IgD-negative memory B cell (primary cell): ENCODE measurements at regions not wholly inside any gene's neighbourhood (a gene's known extent, or its start where the extent isn't known, plus 50 kb on each side); places are given as distances from the start of the nearest gene placed in this dataset.

ENCODE experiments used
- H3K27ac Mint-ChIP-seq, 3 donors: one replicate each; pipeline ENCODE4 v1.8.0; 2020 to 2022; ENCODE audit warnings: mild to moderate bottlenecking in 3 of 3, mixed read lengths in 3 of 3, moderate library complexity in 1 of 3
- H3K27me3 Mint-ChIP-seq: one replicate; pipeline ENCODE4 v1.8.0; 2021; ENCODE audit warnings: mixed read lengths
- H3K36me3 Mint-ChIP-seq: one replicate; pipeline ENCODE4 v1.8.0; 2020; ENCODE audit warnings: mild to moderate bottlenecking, mixed read lengths
- H3K4me1 Mint-ChIP-seq, 3 donors: one replicate each; pipeline ENCODE4 v1.8.0; 2020 to 2022; ENCODE audit warnings: mixed read lengths in 3 of 3, mild to moderate bottlenecking in 1 of 3
- H3K4me3 Mint-ChIP-seq, 4 donors: one replicate each; pipeline ENCODE4 v1.8.0; 2020 to 2022; ENCODE audit warnings: mild to moderate bottlenecking in 4 of 4, mixed read lengths in 4 of 4, moderate library complexity in 3 of 4
- H3K9me3 Mint-ChIP-seq, 3 donors: one replicate each; pipeline ENCODE4 v1.8.0; 2020 to 2021; ENCODE audit warnings: mixed read lengths in 3 of 3, mild to moderate bottlenecking in 1 of 3

DNA sequence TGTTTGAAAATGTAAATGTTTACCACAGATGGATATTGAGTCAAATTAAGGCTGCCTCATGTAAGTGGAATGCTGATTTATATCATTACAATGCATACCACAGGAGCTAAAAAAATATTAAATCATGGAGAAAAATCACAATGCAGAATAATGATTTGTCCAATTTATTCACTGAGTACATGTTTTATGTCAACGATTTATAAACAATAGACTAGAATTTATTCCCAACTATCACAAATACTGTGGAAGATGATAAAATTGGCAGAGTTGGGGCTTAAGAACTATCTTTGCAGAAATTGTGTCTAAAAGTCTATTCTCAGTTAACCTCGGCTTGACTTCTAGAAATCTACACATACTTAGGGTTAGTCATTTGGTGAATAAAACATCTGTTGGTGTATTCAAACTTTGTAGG is 472.1 kb upstream of the MARCKS start:
- no peaks in the 10 kb centered on the region for H3K9me3 Mint-ChIP-seq
- H3K27me3 Mint-ChIP-seq, result no peaks in the 10 kb centered on the region
- H3K36me3 Mint-ChIP-seq, result no peaks in the 10 kb centered on the region
- peaks cover 0 to 8% (median 6%) of the 10 kb centered on the region in 3 donors for H3K4me1 Mint-ChIP-seq
- no peak overlapping the region for H3K4me3 Mint-ChIP-seq
- no peak overlapping the region for H3K27ac Mint-ChIP-seq

DNA sequence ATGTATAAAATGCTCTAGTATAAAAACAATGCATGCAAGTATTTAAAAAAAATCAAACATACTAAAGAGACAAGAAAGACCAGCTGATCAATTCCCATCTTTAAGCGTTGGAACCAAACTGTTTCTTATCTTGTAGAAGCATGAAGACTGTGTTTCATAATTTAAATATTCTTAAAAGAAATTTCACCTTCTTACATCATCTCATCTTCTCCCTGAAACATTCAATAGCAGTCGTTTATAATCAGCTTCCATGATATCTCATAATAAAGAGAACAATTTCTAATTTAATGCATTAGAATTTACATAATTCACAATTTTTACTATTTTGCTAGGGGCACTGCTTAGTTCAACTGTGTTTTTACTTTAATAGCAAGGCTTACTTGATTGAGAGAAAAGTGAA is 468.1 kb upstream of the MARCKS start:
- Mint-ChIP-seq H3K4me1 (peaks cover 0 to 4% (median 2%) of the 10 kb centered on the region in 3 donors), H3K4me3 (no peak overlapping the region), H3K27me3 (no peaks in the 10 kb centered on the region), H3K9me3 (no peaks in the 10 kb centered on the region), H3K36me3 (no peaks in the 10 kb centered on the region), H3K27ac (no peak overlapping the region)

DNA sequence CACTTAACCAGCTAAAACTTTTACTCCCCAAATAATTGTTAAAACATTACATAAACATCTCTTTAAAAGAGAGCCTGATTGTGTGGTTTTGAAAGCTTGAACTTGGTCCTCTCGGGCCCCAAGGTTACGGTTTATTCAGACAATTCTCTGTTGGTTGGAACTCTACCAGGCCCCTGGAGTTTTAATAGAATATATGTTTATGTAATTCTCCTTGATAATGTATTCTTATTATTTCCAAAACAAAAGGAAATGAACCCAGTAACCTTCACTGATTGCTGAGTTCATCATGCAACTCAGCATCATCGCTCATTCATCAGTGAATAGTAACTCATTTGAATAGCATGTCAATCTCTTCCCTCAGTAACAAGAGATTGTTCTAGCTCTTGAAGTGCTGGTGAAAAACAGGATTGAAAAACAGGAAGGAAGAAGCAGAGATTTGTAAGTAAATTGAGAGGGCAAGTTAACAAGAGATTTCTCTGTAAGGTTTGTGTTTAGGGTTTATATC is 464.5 kb upstream of the MARCKS start:
- H3K36me3 Mint-ChIP-seq, result no peaks in the 10 kb centered on the region
- no peak overlapping the region for H3K4me3 Mint-ChIP-seq
- H3K27me3 Mint-ChIP-seq, result no peaks in the 10 kb centered on the region
- H3K9me3 Mint-ChIP-seq, result no peaks in the 10 kb centered on the region
- no peak overlapping the region for H3K27ac Mint-ChIP-seq
- H3K4me1 Mint-ChIP-seq, result peaks cover 0 to 9% (median 6%) of the 10 kb centered on the region in 3 donors

DNA sequence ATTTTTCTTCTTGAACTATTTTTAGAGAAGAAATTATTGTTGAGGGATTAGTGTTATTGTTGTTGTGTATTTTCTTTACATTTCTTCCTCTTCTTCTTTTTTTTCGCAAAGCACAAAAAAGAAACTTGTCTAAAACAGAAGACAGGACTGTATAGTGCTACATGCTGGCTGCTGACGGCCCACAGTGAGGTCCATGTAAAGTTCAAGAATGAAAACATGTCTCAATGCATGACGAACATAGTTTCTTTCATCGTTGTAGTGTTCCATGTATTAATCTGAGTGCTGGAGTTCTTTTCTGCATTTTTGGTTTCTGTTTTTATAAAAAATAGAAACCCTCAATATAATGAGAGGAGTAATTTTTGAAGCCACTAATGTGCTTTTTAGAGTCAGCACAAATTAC is 462.9 kb upstream of the MARCKS start:
- no peak overlapping the region for H3K27ac Mint-ChIP-seq
- no peaks in the 10 kb centered on the region for H3K27me3 Mint-ChIP-seq
- H3K4me3 Mint-ChIP-seq, result no peak overlapping the region
- H3K36me3 Mint-ChIP-seq, result no peaks in the 10 kb centered on the region
- H3K4me1 Mint-ChIP-seq, result peaks cover 0 to 9% (median 6%) of the 10 kb centered on the region in 3 donors
- no peaks in the 10 kb centered on the region for H3K9me3 Mint-ChIP-seq

DNA sequence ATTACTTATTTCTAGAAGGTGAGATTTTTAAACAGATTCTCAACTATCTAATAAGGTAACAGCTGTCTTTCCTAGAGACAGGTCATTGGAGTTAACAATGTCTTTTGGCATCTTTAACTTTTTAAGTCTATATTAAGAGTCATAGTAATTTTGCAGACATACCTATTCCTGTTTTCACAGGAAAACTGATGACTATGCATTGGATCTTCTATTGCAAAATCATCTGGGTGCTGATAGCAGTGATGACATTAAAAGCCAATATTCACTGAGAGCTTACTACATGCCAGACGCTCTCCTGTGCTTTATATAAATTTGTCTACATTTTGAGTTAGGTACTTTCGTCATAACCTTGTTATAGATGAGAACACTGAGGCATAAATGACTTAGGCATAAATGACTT is 462.4 kb upstream of the MARCKS start:
- peaks cover 0 to 9% (median 6%) of the 10 kb centered on the region in 3 donors for H3K4me1 Mint-ChIP-seq
- H3K4me3 Mint-ChIP-seq, result no peak overlapping the region
- no peaks in the 10 kb centered on the region for H3K27me3 Mint-ChIP-seq
- H3K36me3 Mint-ChIP-seq, result no peaks in the 10 kb centered on the region
- no peaks in the 10 kb centered on the region for H3K9me3 Mint-ChIP-seq
- H3K27ac Mint-ChIP-seq, result no peak overlapping the region

DNA sequence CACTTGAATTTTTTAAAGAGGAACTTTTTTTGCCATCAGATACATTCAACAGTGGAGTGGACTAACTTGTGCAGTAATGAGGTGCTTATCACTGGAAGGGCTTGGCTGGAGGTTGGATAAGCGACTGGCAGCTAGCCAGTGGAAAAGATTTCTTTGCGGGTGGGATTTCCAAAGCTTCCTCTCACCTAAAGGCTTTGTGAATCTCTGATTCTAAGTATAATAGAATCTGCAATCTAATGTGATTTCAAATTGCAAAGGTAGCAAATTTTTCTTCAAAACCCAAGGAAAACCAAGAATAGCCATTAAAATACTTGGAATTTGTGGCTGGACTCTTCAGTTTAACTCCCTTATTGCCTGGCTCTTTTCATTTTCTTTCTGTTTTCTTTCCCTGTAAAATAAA is 460.4 kb upstream of the MARCKS start:
- H3K36me3 Mint-ChIP-seq, result no peaks in the 10 kb centered on the region
- no peak overlapping the region for H3K27ac Mint-ChIP-seq
- H3K27me3 Mint-ChIP-seq, result no peaks in the 10 kb centered on the region
- no peak overlapping the region for H3K4me3 Mint-ChIP-seq
- no peaks in the 10 kb centered on the region for H3K9me3 Mint-ChIP-seq
- H3K4me1 Mint-ChIP-seq, result peaks cover 0 to 9% (median 6%) of the 10 kb centered on the region in 3 donors

DNA sequence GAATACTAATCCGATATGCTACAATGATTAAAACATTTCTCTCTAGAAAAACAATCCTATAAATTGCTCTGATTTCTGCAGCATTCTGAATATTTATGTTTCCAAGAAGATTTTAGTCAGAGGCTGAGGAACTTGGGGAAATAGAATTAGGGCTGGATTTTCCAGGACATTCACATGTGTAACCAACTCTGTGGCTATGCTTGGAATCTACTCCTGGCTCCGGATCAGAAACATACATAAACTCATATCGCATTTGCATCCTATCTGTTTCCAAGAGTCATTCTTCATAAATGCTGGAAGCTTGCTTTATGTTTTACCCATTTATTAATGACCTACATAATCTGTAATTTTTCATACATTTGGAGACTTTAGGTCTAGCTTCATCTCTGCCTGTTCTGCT is 459.9 kb upstream of the MARCKS start:
- Mint-ChIP-seq H3K36me3 (no peaks in the 10 kb centered on the region), H3K4me3 (no peak overlapping the region), H3K9me3 (no peaks in the 10 kb centered on the region), H3K27ac (no peak overlapping the region), H3K4me1 (peaks cover 0 to 9% (median 6%) of the 10 kb centered on the region in 3 donors), H3K27me3 (no peaks in the 10 kb centered on the region)

DNA sequence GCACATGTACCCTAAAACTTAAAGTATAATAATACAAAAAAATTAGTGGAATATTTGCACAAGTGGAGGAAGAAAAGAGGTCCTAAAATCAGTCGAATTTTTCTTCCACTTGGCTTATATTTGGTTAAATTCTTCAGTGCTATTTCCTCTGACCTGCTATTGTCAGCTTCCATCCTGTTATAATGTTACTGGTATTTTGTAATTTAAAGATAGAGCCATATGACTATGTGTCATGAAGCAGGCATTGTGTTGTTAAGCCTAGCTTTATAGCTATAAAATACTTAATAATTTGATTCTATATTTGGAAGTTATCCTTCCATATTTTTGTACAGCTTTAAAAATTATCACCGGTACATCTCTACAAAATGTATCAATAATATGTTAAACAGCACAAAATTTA is 455.9 kb upstream of the MARCKS start:
- no peaks in the 10 kb centered on the region for H3K9me3 Mint-ChIP-seq
- peaks cover 0 to 2% (median 0%) of the 10 kb centered on the region in 3 donors for H3K4me1 Mint-ChIP-seq
- H3K36me3 Mint-ChIP-seq, result no peaks in the 10 kb centered on the region
- H3K27ac Mint-ChIP-seq, result no peak overlapping the region
- H3K4me3 Mint-ChIP-seq, result no peak overlapping the region
- no peaks in the 10 kb centered on the region for H3K27me3 Mint-ChIP-seq

DNA sequence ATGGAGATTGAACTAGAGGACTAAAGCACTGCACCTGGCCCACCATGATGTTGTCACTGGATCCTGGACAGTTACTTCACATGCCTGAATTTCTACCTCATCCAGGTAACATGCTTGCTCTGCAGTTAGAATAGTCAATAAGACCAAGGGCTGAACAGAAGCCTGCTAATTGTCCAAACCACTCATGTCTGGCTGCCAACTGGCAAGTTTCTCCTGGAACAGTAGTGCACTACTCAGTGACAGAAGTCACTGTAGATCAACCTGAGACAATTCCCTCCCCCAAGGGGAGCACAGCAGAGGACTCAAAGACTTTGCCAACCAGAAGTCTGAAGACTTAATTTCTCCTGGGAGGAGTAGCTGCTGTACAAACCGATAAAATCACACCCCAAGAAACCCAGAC is 454.6 kb upstream of the MARCKS start:
- H3K27me3 Mint-ChIP-seq, result no peaks in the 10 kb centered on the region
- H3K36me3 Mint-ChIP-seq, result no peaks in the 10 kb centered on the region
- H3K27ac Mint-ChIP-seq, result no peak overlapping the region
- no peaks in the 10 kb centered on the region for H3K9me3 Mint-ChIP-seq
- no peak overlapping the region for H3K4me3 Mint-ChIP-seq
- peaks cover 0 to 2% (median 0%) of the 10 kb centered on the region in 3 donors for H3K4me1 Mint-ChIP-seq

DNA sequence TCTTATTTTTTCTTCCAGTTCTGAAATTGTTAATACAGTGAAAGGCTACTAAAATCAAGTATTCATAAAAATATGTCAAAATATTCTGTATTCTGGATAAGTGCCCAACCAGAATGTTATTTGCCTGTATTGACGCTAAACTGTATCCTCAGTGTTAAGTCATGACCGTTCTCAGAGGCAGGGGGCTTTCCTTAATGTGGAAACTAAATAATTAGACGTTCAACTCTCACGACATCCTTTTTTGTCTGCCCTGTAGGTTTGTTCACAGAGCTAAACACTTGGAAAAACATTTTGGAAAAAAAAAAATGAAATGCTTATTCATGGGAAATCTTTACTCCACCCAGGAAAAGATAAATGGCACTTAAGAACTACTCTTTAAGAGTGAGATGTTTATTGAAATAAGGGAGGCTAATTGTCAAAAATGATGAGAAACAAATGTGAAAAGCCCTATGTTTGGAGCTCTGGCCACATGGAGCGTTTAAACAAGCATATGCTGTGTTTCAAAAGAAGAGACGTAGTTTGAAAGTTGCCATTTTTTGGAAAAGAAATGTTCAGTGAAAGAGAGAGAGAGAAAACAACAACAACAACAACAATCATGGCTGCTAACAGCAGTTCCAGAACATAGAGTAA is 453.1 kb upstream of the MARCKS start:
- no peaks in the 10 kb centered on the region for H3K36me3 Mint-ChIP-seq
- no peak overlapping the region for H3K27ac Mint-ChIP-seq
- no peaks in the 10 kb centered on the region for H3K27me3 Mint-ChIP-seq
- H3K4me1 Mint-ChIP-seq, result peaks cover 0 to 3% (median 0%) of the 10 kb centered on the region in 3 donors
- no peaks in the 10 kb centered on the region for H3K9me3 Mint-ChIP-seq
- no peak overlapping the region for H3K4me3 Mint-ChIP-seq

DNA sequence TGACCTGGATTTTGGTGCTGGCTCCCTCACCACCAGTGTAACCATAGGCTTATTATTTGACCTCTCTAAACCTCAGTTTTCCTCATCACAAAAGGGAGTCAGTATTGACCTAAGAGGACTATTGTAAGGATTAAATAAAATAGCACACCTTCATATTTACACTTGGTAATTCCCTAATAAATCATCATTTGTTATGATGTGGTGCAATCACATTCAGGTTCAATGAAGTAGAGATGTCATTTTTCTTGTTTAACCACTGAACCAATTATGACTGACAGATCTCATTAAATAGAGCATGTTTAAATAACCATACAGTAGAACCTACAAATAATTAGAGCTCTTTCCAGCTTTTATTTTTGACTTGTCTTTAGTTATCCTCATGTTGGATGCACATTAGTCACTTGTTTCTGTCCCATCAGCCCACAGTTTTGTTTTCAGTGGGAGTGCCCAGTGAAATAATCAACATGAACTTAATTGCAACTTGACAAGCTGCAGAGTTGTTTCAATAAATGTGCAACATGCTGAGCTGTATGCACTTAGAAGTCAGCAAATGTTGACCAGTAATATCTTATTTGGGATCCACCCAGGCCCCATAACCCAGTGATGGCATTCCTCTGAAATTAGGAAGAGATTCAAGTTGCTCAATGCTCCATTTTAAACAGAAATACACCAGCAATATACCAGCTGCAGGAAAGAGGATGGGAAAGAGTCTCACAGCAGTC is 451.7 kb upstream of the MARCKS start:
- Mint-ChIP-seq H3K4me3 (no peak overlapping the region), H3K4me1 (peaks cover 0 to 7% (median 4%) of the 10 kb centered on the region in 3 donors), H3K9me3 (no peaks in the 10 kb centered on the region), H3K27me3 (no peaks in the 10 kb centered on the region), H3K36me3 (no peaks in the 10 kb centered on the region), H3K27ac (no peak overlapping the region)

DNA sequence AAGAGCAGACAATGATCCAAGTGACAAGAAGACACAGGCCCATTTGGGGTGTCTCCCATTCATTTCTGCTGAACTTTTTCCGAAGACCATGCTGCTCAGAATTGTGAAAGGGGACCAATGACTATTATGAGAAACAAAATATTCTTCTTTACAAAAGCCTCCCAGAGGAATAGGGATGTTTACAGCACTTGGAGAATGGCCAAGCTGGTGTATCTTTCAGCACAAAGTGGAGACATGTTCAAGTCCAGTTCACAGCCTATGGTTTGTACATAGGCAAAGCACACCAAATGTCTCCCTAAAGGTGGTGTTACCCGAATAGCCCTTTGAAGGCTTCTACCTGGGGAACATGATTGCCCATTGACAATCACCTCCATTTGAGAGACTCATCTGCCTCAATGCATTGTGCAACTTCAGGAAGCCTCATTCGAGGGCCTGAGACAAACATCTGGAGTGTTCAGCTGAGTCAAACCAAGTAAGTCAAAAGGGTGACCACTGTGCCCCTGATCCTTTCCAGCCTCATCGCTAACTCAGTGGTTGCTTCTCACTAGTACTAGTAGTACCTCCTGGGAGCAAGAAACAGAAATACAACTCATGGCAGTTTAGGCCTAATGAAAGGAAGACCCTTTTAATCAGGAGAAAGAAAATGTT is 451.0 kb upstream of the MARCKS start:
- peaks cover under 1 to 7% (median 4%) of the 10 kb centered on the region in 3 donors for H3K4me1 Mint-ChIP-seq
- H3K36me3 Mint-ChIP-seq, result no peaks in the 10 kb centered on the region
- H3K27ac Mint-ChIP-seq, result no peak overlapping the region
- H3K4me3 Mint-ChIP-seq, result no peak overlapping the region
- no peaks in the 10 kb centered on the region for H3K27me3 Mint-ChIP-seq
- H3K9me3 Mint-ChIP-seq, result no peaks in the 10 kb centered on the region

DNA sequence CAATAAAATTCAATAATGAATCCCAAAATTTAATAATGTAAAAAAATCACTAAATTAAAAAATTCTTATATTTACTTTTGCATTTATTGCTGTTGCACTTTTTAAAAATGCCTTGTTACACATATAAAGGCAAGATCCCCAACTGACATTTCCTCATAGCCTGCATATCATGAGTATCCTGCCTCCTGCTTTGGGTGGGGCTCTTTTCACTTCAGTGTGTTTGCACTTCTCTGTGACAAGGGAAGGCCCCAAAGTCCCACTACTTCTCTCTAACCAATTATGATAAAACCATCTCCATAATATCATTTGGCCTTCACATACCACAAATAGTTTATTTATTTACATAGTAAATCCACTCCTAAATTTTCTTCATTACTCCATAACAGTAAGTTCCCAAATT is 446.1 kb upstream of the MARCKS start:
- H3K27ac Mint-ChIP-seq, result no peak overlapping the region
- H3K9me3 Mint-ChIP-seq, result no peaks in the 10 kb centered on the region
- no peak overlapping the region for H3K4me3 Mint-ChIP-seq
- H3K27me3 Mint-ChIP-seq, result no peaks in the 10 kb centered on the region
- no peaks in the 10 kb centered on the region for H3K36me3 Mint-ChIP-seq
- peaks cover 4 to 7% (median 5%) of the 10 kb centered on the region in 3 donors for H3K4me1 Mint-ChIP-seq

DNA sequence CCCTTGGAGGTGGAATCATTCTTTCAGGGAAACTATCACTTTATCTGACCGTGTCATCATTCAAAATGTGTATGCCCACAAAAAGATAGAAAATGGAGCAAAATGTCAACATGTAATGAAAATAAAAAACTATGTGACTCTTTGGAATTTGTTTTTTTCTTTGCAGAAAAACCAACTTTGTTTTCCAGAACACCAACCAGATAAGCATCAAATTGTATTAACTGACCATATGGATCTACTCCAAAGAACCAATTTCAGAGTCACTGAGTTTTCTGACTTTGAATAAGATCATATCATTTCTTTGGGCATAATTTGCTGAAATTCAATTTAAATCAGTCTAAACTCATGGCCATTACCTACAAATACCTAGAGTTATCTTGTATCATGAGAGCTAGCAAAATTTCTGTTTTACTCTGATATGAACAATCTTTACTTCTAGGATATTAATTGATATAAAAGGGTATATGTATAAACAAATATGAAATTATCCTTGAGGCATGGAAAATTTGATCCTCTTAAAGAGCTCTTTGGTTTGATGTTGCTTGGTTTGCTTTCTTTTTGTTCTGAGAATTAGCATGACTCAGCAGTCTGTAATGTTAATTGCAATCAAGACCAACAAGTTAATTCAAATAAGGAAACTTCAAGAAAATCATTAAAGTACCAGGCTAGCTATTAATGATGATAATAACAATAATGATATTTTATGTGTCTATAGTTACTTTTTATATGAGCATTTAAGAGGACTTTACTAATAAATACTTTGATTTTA is 444.4 kb upstream of the MARCKS start:
- no peaks in the 10 kb centered on the region for H3K36me3 Mint-ChIP-seq
- H3K27ac Mint-ChIP-seq, result no peak overlapping the region
- H3K9me3 Mint-ChIP-seq, result no peaks in the 10 kb centered on the region
- no peak overlapping the region for H3K4me3 Mint-ChIP-seq
- peaks cover 1% of the 10 kb centered on the region for H3K27me3 Mint-ChIP-seq
- peaks cover 4 to 7% (median 7%) of the 10 kb centered on the region in 3 donors for H3K4me1 Mint-ChIP-seq

DNA sequence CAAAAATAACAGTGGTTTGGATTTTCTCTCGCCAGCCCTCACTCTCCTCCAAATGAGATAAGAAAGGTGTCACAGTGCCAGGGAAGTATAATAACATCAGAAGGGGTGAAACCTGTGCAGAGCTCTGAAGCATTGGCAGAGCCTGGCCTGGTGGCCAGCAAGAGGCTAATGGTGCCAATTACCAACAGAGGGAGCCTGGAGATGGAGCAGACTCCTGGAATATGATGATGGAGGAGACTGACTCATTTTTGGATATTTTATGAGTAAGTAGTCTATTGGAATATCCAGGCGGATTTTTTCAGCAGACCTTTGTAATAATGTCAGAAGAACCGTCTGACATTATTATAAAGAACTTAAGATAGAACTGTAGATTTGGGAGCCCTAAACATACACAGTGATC is 442.6 kb upstream of the MARCKS start:
- Mint-ChIP-seq H3K9me3 (no peaks in the 10 kb centered on the region), H3K36me3 (peaks cover 2% of the 10 kb centered on the region), H3K27ac (no peak overlapping the region), H3K4me1 (peaks cover 3 to 12% (median 4%) of the 10 kb centered on the region in 3 donors), H3K27me3 (peaks cover 1% of the 10 kb centered on the region), H3K4me3 (no peak overlapping the region)
